ENCODE measurements at regions not wholly inside any gene's neighbourhood (a gene's known extent, or its start where the extent isn't known, plus 50 kb on each side); places are given as distances from the start of the nearest gene placed in this dataset.

- H3K27ac ChIP-seq (ENCODE audit: low read depth in 1 of 2, low read length in 2 of 2): no peak overlapping the region
- no peak for DNase-seq
- intact Hi-C loops (cut with DNase I): no loop called here
- no peaks in the 10 kb centered on the region for H3K4me1 ChIP-seq (ENCODE audit: control insufficient read depth in 1 of 2, insufficient read depth in 2 of 2, low read length in 2 of 2)
- WGBS, 2 donors: 72 to 74% methylated on average over 7 of the region's 7 CpGs
- no peaks in the 10 kb centered on the region for H3K36me3 ChIP-seq (ENCODE audit: control insufficient read depth in 1 of 2, insufficient read depth in 2 of 2, low read length in 1 of 2)
- H3K27me3 ChIP-seq (ENCODE audit: control insufficient read depth in 1 of 2, insufficient read depth in 2 of 2, low read length in 1 of 2): no peaks in the 10 kb centered on the region
- H3K9me3 ChIP-seq (ENCODE audit: control insufficient read depth, low read length): no peaks in the 10 kb centered on the region
- ATAC-seq (ENCODE audit: low FRiP score): no peak
- H3K4me3 ChIP-seq (ENCODE audit: low read length in 2 of 2): no peak overlapping the region
Observed at GRCh38 chr16:17885659-17886207, 415.0 kb upstream of the XYLT1 start.

GRCh38 chr16:17877821-17878360 lies 407.1 kb upstream of the XYLT1 start:
- H3K9me3 ChIP-seq (ENCODE audit: control insufficient read depth, low read length): no peaks in the 10 kb centered on the region
- no peak for ATAC-seq (ENCODE audit: low FRiP score)
- H3K4me3 ChIP-seq (ENCODE audit: low read length in 2 of 2): no peak overlapping the region
- H3K36me3 ChIP-seq (ENCODE audit: control insufficient read depth in 1 of 2, insufficient read depth in 2 of 2, low read length in 1 of 2): no peaks in the 10 kb centered on the region
- no peaks in the 10 kb centered on the region for H3K27me3 ChIP-seq (ENCODE audit: control insufficient read depth in 1 of 2, insufficient read depth in 2 of 2, low read length in 1 of 2)
- no peak overlapping the region for H3K27ac ChIP-seq (ENCODE audit: low read depth in 1 of 2, low read length in 2 of 2)
- DNase-seq: no peak
- intact Hi-C loops (cut with DNase I): no loop called here
- no peaks in the 10 kb centered on the region for H3K4me1 ChIP-seq (ENCODE audit: control insufficient read depth in 1 of 2, insufficient read depth in 2 of 2, low read length in 2 of 2)
- WGBS, 2 donors: 74 to 84% methylated on average over 2 of the region's 2 CpGs

- H3K9me3 ChIP-seq (ENCODE audit: control insufficient read depth, low read length): no peaks in the 10 kb centered on the region
- DNase-seq: no peak
- intact Hi-C loops (cut with DNase I): no loop called here
- H3K36me3 ChIP-seq (ENCODE audit: control insufficient read depth in 1 of 2, insufficient read depth in 2 of 2, low read length in 1 of 2): no peaks in the 10 kb centered on the region
- no peak for ATAC-seq (ENCODE audit: low FRiP score)
- no peaks in the 10 kb centered on the region for H3K27me3 ChIP-seq (ENCODE audit: control insufficient read depth in 1 of 2, insufficient read depth in 2 of 2, low read length in 1 of 2)
- no peaks in the 10 kb centered on the region for H3K4me1 ChIP-seq (ENCODE audit: control insufficient read depth in 1 of 2, insufficient read depth in 2 of 2, low read length in 2 of 2)
- WGBS, 2 donors: 33 to 45% methylated on average over 5 of the region's 5 CpGs
- H3K27ac ChIP-seq (ENCODE audit: low read depth in 1 of 2, low read length in 2 of 2): no peak overlapping the region
- no peak overlapping the region for H3K4me3 ChIP-seq (ENCODE audit: low read length in 2 of 2)
Observed at GRCh38 chr16:17866996-17867395, 396.2 kb upstream of the XYLT1 start.

GRCh38 chr16:17861981-17862479 lies 391.3 kb upstream of the XYLT1 start:
- 84 to 90% methylated on average over 6 of the region's 6 CpGs for WGBS, 2 donors
- ATAC-seq (ENCODE audit: low FRiP score) (no peak), DNase-seq (no peak)
- H3K4me1 ChIP-seq (ENCODE audit: control insufficient read depth in 1 of 2, insufficient read depth in 2 of 2, low read length in 2 of 2): no peaks in the 10 kb centered on the region
- H3K27ac ChIP-seq (ENCODE audit: low read depth in 1 of 2, low read length in 2 of 2): no peak overlapping the region
- H3K9me3 ChIP-seq (ENCODE audit: control insufficient read depth, low read length): no peaks in the 10 kb centered on the region
- no peaks in the 10 kb centered on the region for H3K27me3 ChIP-seq (ENCODE audit: control insufficient read depth in 1 of 2, insufficient read depth in 2 of 2, low read length in 1 of 2)
- no peaks in the 10 kb centered on the region for H3K36me3 ChIP-seq (ENCODE audit: control insufficient read depth in 1 of 2, insufficient read depth in 2 of 2, low read length in 1 of 2)
- intact Hi-C loops (cut with DNase I): no loop called here
- H3K4me3 ChIP-seq (ENCODE audit: low read length in 2 of 2): no peak overlapping the region

GRCh38 chr16:17858061-17858460 lies 387.3 kb upstream of the XYLT1 start:
- H3K36me3 ChIP-seq (ENCODE audit: control insufficient read depth in 1 of 2, insufficient read depth in 2 of 2, low read length in 1 of 2): no peaks in the 10 kb centered on the region
- no peak overlapping the region for H3K27ac ChIP-seq (ENCODE audit: low read depth in 1 of 2, low read length in 2 of 2)
- H3K9me3 ChIP-seq (ENCODE audit: control insufficient read depth, low read length): no peaks in the 10 kb centered on the region
- whole genome bisulfite sequencing, 2 donors: 8 to 16% methylated on average over 10 of the region's 10 CpGs
- DNase-seq (no peak), ATAC-seq (ENCODE audit: low FRiP score) (no peak)
- no peak overlapping the region for H3K4me3 ChIP-seq (ENCODE audit: low read length in 2 of 2)
- H3K4me1 ChIP-seq (ENCODE audit: control insufficient read depth in 1 of 2, insufficient read depth in 2 of 2, low read length in 2 of 2): no peaks in the 10 kb centered on the region
- intact Hi-C loops (cut with DNase I): no loop called here
- no peaks in the 10 kb centered on the region for H3K27me3 ChIP-seq (ENCODE audit: control insufficient read depth in 1 of 2, insufficient read depth in 2 of 2, low read length in 1 of 2)

- DNase-seq: no peak
- WGBS, 2 donors: 85 to 86% methylated on average over 5 of the region's 5 CpGs
- Histone ChIP-seq H3K27me3 (ENCODE audit: control insufficient read depth in 1 of 2, insufficient read depth in 2 of 2, low read length in 1 of 2) (no peaks in the 10 kb centered on the region), H3K36me3 (ENCODE audit: control insufficient read depth in 1 of 2, insufficient read depth in 2 of 2, low read length in 1 of 2) (no peaks in the 10 kb centered on the region), H3K4me1 (ENCODE audit: control insufficient read depth in 1 of 2, insufficient read depth in 2 of 2, low read length in 2 of 2) (no peaks in the 10 kb centered on the region), H3K4me3 (ENCODE audit: low read length in 2 of 2) (no peak overlapping the region), H3K27ac (ENCODE audit: low read depth in 1 of 2, low read length in 2 of 2) (no peak overlapping the region), H3K9me3 (ENCODE audit: control insufficient read depth, low read length) (no peaks in the 10 kb centered on the region)
- ATAC-seq (ENCODE audit: low FRiP score): no peak
- intact Hi-C loops (cut with DNase I): no loop called here
Observed at GRCh38 chr16:17853958-17854357, 383.2 kb upstream of the XYLT1 start.

DNA sequence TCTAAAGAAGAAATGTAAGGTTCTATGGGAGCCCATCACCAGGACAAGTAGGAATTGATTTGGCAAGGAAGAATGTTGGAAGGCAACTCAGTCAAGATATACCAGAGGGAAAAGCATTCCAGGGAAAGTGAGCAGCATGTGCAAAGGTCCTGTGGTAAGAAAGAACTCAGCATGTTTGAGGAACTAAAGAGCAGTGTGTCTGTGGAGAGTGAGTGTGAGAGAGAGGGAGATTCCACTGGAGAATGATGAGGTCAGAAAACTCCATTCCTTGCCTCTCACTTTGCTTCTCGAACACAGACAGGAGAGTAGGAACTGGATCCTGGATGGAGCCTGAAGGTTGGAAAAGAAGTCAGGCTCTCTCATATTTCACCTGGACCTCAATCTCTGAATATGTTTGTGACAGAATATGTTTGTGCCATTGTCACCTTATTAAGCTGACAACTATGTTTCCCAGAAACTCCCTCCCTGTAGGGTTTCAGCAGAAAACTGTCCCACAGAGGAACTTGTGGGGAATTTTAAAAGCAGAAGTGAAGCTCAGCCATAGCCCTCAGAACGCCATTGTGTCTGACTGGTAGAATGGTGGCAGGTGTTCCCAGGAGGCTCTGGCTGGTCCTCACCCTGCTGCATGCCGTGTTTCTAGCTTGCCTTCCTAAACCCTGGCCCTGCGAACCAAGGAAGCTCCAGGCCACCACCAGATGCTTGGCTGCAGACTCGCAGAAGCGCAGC lies 382.4 kb upstream of the XYLT1 start:
- peaks cover 0 to 2% of the 10 kb centered on the region in 2 donors for H3K27me3 ChIP-seq (ENCODE audit: control insufficient read depth in 1 of 2, insufficient read depth in 2 of 2, low read length in 1 of 2)
- H3K36me3 ChIP-seq (ENCODE audit: control insufficient read depth in 1 of 2, insufficient read depth in 2 of 2, low read length in 1 of 2): no peaks in the 10 kb centered on the region
- intact Hi-C loops (cut with DNase I): no loop called here
- DNase-seq (no peak), ATAC-seq (ENCODE audit: low FRiP score) (no peak)
- no peaks in the 10 kb centered on the region for H3K9me3 ChIP-seq (ENCODE audit: control insufficient read depth, low read length)
- H3K4me3 ChIP-seq (ENCODE audit: low read length in 2 of 2): no peak overlapping the region
- no peak overlapping the region for H3K27ac ChIP-seq (ENCODE audit: low read depth in 1 of 2, low read length in 2 of 2)
- H3K4me1 ChIP-seq (ENCODE audit: control insufficient read depth in 1 of 2, insufficient read depth in 2 of 2, low read length in 2 of 2): no peaks in the 10 kb centered on the region
- 85 to 86% methylated on average over 6 of the region's 6 CpGs for WGBS, 2 donors

DNA sequence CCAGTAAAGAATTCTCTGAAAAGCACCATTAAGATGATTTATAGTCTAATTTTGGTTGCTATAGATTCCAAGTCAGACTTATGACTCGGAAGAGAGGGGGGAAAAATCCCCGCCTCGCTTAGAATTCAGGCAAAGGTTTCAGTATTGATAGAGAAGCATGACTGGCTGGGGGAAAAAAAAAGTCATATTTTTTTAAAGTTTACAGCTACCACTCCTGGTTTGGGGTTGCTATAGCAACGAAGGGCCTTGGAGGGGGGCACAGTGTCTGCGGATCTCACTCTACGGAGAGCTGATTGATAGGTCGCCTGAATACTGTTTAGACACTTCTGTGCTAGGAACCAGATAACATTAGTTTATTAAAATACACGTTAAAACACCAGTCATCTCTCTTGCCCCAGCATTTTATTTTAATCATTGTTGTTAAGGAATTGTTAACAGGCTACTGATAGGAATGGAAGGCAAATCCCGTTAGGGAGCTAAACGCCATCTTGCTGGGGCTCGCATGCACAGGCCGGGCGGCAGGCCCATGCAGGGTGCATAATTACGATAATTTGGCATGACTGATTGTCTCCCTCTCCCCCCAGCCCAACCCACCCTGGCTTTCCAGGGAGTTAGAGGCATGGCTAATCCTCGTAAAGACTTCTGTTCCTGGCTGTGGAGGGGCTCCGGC lies 380.0 kb upstream of the XYLT1 start:
- intact Hi-C loops (cut with DNase I): no loop called here
- no peaks in the 10 kb centered on the region for H3K4me1 ChIP-seq (ENCODE audit: control insufficient read depth in 1 of 2, insufficient read depth in 2 of 2, low read length in 2 of 2)
- ATAC-seq (ENCODE audit: low FRiP score) (no peak), DNase-seq (no peak)
- H3K27ac ChIP-seq (ENCODE audit: low read depth in 1 of 2, low read length in 2 of 2): no peak overlapping the region
- 23 to 26% methylated on average over 16 of the region's 16 CpGs for WGBS, 2 donors
- peaks cover 0 to 2% of the 10 kb centered on the region in 2 donors for H3K27me3 ChIP-seq (ENCODE audit: control insufficient read depth in 1 of 2, insufficient read depth in 2 of 2, low read length in 1 of 2)
- no peak overlapping the region for H3K4me3 ChIP-seq (ENCODE audit: low read length in 2 of 2)
- H3K36me3 ChIP-seq (ENCODE audit: control insufficient read depth in 1 of 2, insufficient read depth in 2 of 2, low read length in 1 of 2): no peaks in the 10 kb centered on the region
- peaks cover 2% of the 10 kb centered on the region for H3K9me3 ChIP-seq (ENCODE audit: control insufficient read depth, low read length)
